Loucy (cell line): ENCODE measurements at regions not wholly inside any gene's neighbourhood (a gene's known extent, or its start where the extent isn't known, plus 50 kb on each side); places are given as distances from the start of the nearest gene placed in this dataset.

Source experiments
- H2AFZ ChIP-seq: fragments of 200-600 bp; sonication (generic); 2 replicates; pipeline ENCODE4 v1.6.0; 2016; ENCODE audit warnings: antibody characterized with exemption, mild to moderate bottlenecking, low read length, moderate library complexity
- H3F3A ChIP-seq: fragments of 200-600 bp; 2 replicates; pipeline ENCODE4 v1.6.0; 2016; ENCODE audit warnings: antibody characterized with exemption, low read depth, mild to moderate bottlenecking
- H3K27me3 ChIP-seq: fragments of 200-600 bp; sonication (generic); 2 replicates; pipeline ENCODE4 v1.6.1; 2014; ENCODE audit warnings: low read length, mild to moderate bottlenecking; ENCODE audit not compliant: insufficient read depth, poor library complexity, severe bottlenecking
- H3K36me3 ChIP-seq: fragments of 200-600 bp; sonication (generic); 2 replicates; pipeline ENCODE4 v1.6.1; 2016; ENCODE audit warnings: low read length; ENCODE audit not compliant: insufficient read depth
- H3K4me1 ChIP-seq: fragments of 200-600 bp; sonication (generic); 2 replicates; pipeline ENCODE4 v1.5.1; 2014; ENCODE audit warnings: low read length, mild to moderate bottlenecking; ENCODE audit not compliant: insufficient read depth, poor library complexity, severe bottlenecking
- H3K4me2 ChIP-seq: fragments of 200-600 bp; sonication (generic); 2 replicates; pipeline ENCODE4 v1.6.0; 2014; ENCODE audit warnings: antibody characterized with exemption, low read length, low read depth, mild to moderate bottlenecking; ENCODE audit not compliant: poor library complexity, severe bottlenecking
- H3K4me3 ChIP-seq: fragments of 200-600 bp; sonication (generic); 2 replicates; pipeline ENCODE4 v1.5.1; 2014; ENCODE audit warnings: low read length, mild to moderate bottlenecking, mixed read lengths; ENCODE audit not compliant: poor library complexity, severe bottlenecking
- H3K79me2 ChIP-seq: fragments of 200-600 bp; sonication (generic); 2 replicates; pipeline ENCODE4 v1.6.1; 2014; ENCODE audit warnings: low read length; ENCODE audit not compliant: insufficient read depth
- H3K9ac ChIP-seq: fragments of 200-600 bp; sonication (generic); 2 replicates; pipeline ENCODE4 v1.6.0; 2014; ENCODE audit warnings: mild to moderate bottlenecking, low read depth, low read length, moderate library complexity; ENCODE audit not compliant: poor library complexity, severe bottlenecking
- H3K9me2 ChIP-seq: fragments of 200-600 bp; sonication (generic); replicated peaks from 2 replicates; pipeline ENCODE4 v1.6.1; 2016; ENCODE audit warnings: low read depth, low read length, mixed read lengths
- H3K9me3 ChIP-seq: fragments of 200-600 bp; sonication (generic); 2 replicates; pipeline ENCODE4 v1.6.1; 2014; ENCODE audit warnings: mild to moderate bottlenecking, antibody characterized with exemption, low read length, low read depth; ENCODE audit not compliant: insufficient read depth
- H4K20me1 ChIP-seq: fragments of 200-600 bp; sonication (generic); 2 replicates; pipeline ENCODE4 v1.6.0; 2014; ENCODE audit warnings: antibody characterized with exemption, low read length, mild to moderate bottlenecking; ENCODE audit not compliant: insufficient read depth, poor library complexity, severe bottlenecking
- EZH2phosphoT487 ChIP-seq: fragments of 200-600 bp; IDR thresholded peaks from 2 replicates; pipeline ENCODE4 v1.6.1; 2018; ENCODE audit warnings: antibody characterized with exemption, mild to moderate bottlenecking, moderate library complexity, borderline replicate concordance
- TF ChIP-seq, protein P1 (sequence below): fragments of 200-600 bp; sonication (generic); conservative IDR thresholded peaks from 2 replicates; pipeline ENCODE4 v1.5.1; 2014; ENCODE audit warnings: mild to moderate bottlenecking, antibody characterized with exemption, low read length

DNA sequence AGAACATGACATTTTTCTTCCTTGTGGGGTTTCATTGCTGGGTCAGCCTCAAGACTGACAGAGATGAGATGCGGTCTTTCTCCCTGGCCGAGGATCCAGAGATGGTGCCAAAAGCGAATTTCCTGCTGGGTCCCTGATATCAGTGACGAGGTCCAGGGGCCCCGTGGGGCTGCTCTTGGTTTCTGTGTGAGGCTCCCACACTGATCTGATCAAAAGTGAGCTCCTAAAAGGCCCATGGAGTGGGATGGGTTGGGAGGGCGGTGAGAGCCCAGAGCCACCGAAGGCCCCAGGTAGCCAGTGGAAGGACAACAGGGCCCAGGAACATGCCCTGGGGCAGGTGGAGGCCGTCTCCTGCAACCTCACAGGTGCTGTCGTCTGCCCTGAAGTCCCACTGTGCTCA is 208.4 kb upstream of the CDH4 start:
- no peaks in the 10 kb centered on the region for H3K9me2 ChIP-seq
- no peaks in the 10 kb centered on the region for H3K27me3 ChIP-seq
- no peaks in the 10 kb centered on the region for H3K9me3 ChIP-seq
- H2AFZ ChIP-seq, result no peak overlapping the region
- TF ChIP-seq, protein P1, sequence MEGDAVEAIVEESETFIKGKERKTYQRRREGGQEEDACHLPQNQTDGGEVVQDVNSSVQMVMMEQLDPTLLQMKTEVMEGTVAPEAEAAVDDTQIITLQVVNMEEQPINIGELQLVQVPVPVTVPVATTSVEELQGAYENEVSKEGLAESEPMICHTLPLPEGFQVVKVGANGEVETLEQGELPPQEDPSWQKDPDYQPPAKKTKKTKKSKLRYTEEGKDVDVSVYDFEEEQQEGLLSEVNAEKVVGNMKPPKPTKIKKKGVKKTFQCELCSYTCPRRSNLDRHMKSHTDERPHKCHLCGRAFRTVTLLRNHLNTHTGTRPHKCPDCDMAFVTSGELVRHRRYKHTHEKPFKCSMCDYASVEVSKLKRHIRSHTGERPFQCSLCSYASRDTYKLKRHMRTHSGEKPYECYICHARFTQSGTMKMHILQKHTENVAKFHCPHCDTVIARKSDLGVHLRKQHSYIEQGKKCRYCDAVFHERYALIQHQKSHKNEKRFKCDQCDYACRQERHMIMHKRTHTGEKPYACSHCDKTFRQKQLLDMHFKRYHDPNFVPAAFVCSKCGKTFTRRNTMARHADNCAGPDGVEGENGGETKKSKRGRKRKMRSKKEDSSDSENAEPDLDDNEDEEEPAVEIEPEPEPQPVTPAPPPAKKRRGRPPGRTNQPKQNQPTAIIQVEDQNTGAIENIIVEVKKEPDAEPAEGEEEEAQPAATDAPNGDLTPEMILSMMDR, result no peak
- TF ChIP-seq EZH2phosphoT487, result no peak
- H3K9ac ChIP-seq, result no peak overlapping the region
- H4K20me1 ChIP-seq, result no peaks in the 10 kb centered on the region
- no peak overlapping the region for H3K4me3 ChIP-seq
- H3K79me2 ChIP-seq, result no peaks in the 10 kb centered on the region
- no peaks in the 10 kb centered on the region for H3K4me1 ChIP-seq
- H3F3A ChIP-seq, result no peaks in the 10 kb centered on the region
- no peak overlapping the region for H3K4me2 ChIP-seq
- H3K36me3 ChIP-seq, result no peaks in the 10 kb centered on the region

DNA sequence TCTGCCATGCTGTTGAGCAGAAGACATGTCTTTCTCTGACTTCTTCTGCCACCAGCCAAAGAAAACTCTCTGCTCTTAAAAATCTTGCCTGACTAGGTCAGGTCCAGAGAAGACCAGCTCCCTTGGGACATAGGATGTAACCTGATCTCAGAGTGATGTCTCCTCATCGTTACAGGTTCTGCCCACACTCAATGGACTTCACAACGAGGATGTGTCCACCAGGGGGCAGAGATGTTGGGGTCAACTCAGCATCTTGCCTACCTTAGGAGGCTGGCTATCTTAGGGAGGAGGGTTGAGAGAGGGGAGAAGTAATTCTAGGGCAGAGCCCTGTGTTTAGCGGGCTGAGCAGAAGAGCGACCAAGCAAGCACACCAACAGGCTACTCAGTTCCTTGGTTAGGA is 207.6 kb upstream of the CDH4 start:
- Histone ChIP-seq H4K20me1 (no peaks in the 10 kb centered on the region), H3K9me2 (no peaks in the 10 kb centered on the region), H3K27me3 (no peaks in the 10 kb centered on the region), H3K79me2 (no peaks in the 10 kb centered on the region), H3K9me3 (no peaks in the 10 kb centered on the region), H3K4me3 (no peak overlapping the region), H3K4me2 (no peak overlapping the region), H3K36me3 (no peaks in the 10 kb centered on the region), H2AFZ (no peak overlapping the region), H3K4me1 (no peaks in the 10 kb centered on the region), H3F3A (no peaks in the 10 kb centered on the region), H3K9ac (no peak overlapping the region)
- no peak for TF ChIP-seq EZH2phosphoT487
- TF ChIP-seq, protein P1, result no peak; the same call in 1 of the 2 replicates

DNA sequence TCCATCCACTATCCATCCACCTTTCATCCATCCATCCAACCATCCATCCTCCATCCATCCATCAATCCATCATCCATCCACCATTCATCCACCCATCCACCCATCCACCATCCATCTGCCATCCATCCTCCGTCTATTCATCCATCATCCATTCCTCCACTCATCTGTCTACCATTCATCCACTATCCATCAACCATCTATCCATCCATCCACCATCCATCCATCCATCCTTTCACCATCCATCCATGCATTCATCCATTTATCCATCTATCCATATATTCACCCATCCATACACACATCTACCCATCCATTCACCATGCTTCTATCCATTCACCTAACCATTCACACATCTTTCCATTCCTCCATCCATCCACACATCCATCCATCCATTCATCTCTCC is 207.0 kb upstream of the CDH4 start:
- no peaks in the 10 kb centered on the region for H4K20me1 ChIP-seq
- H3K27me3 ChIP-seq, result no peaks in the 10 kb centered on the region
- H3K36me3 ChIP-seq, result no peaks in the 10 kb centered on the region

More for the DNA sequence above, 207.0 kb upstream of the CDH4 start:
- Histone ChIP-seq H3K9me3 (no peaks in the 10 kb centered on the region), H3K4me2 (no peak overlapping the region), H3K4me3 (no peak overlapping the region), H2AFZ (no peak overlapping the region), H3K9ac (no peak overlapping the region), H3K9me2 (no peaks in the 10 kb centered on the region), H3K4me1 (no peaks in the 10 kb centered on the region), H3F3A (no peaks in the 10 kb centered on the region), H3K79me2 (no peaks in the 10 kb centered on the region)
- no peak for TF ChIP-seq EZH2phosphoT487
- TF ChIP-seq, protein P1, result no peak
